ENCODE measurements at regions not wholly inside any gene's neighbourhood (a gene's known extent, or its start where the extent isn't known, plus 50 kb on each side); places are given as distances from the start of the nearest gene placed in this dataset.

GRCh38 chr5:152072091-152072490 is 147.4 kb upstream of the GLRA1 start:
- DNase-seq (ENCODE audit: extremely low spot score, unreplicated experiment) = no peak
- no peaks in the 10 kb centered on the region for H3K4me1 Mint-ChIP-seq (ENCODE audit: unreplicated experiment)
- no peaks in the 10 kb centered on the region for H3K9me3 Mint-ChIP-seq (ENCODE audit: unreplicated experiment)
- H3K27me3 Mint-ChIP-seq (ENCODE audit: unreplicated experiment) = peaks cover 5% of the 10 kb centered on the region
- no peak overlapping the region for H3K4me3 Mint-ChIP-seq (ENCODE audit: unreplicated experiment)
- H3K27ac Mint-ChIP-seq (ENCODE audit: unreplicated experiment) = no peak overlapping the region
- TF ChIP-seq CTCF (IDR thresholded peaks at IDR 0.05) = no peak
- H3K36me3 Mint-ChIP-seq (ENCODE audit: unreplicated experiment) = no peaks in the 10 kb centered on the region

GRCh38 chr5:152070591-152070990 is 145.9 kb upstream of the GLRA1 start:
- Mint-ChIP-seq H3K27ac (ENCODE audit: unreplicated experiment) (no peak overlapping the region), H3K27me3 (ENCODE audit: unreplicated experiment) (peaks cover 13% of the 10 kb centered on the region), H3K4me1 (ENCODE audit: unreplicated experiment) (no peaks in the 10 kb centered on the region), H3K36me3 (ENCODE audit: unreplicated experiment) (no peaks in the 10 kb centered on the region), H3K9me3 (ENCODE audit: unreplicated experiment) (no peaks in the 10 kb centered on the region), H3K4me3 (ENCODE audit: unreplicated experiment) (no peak overlapping the region)
- DNase-seq (ENCODE audit: extremely low spot score, unreplicated experiment) = no peak
- no peak for TF ChIP-seq CTCF (IDR thresholded peaks at IDR 0.05)

GRCh38 chr5:152066784-152067183 is 142.1 kb upstream of the GLRA1 start:
- Mint-ChIP-seq H3K27me3 (ENCODE audit: unreplicated experiment) (peaks cover 11% of the 10 kb centered on the region), H3K27ac (ENCODE audit: unreplicated experiment) (no peak overlapping the region), H3K36me3 (ENCODE audit: unreplicated experiment) (no peaks in the 10 kb centered on the region), H3K4me3 (ENCODE audit: unreplicated experiment) (no peak overlapping the region), H3K4me1 (ENCODE audit: unreplicated experiment) (no peaks in the 10 kb centered on the region), H3K9me3 (ENCODE audit: unreplicated experiment) (no peaks in the 10 kb centered on the region)
- no peak for DNase-seq (ENCODE audit: extremely low spot score, unreplicated experiment)
- no peak for TF ChIP-seq CTCF (IDR thresholded peaks at IDR 0.05)

- no peaks in the 10 kb centered on the region for H3K4me1 Mint-ChIP-seq (ENCODE audit: unreplicated experiment)
- H3K27me3 Mint-ChIP-seq (ENCODE audit: unreplicated experiment) = peaks cover 8% of the 10 kb centered on the region
- TF ChIP-seq CTCF (IDR thresholded peaks at IDR 0.05) = no peak
- no peak overlapping the region for H3K27ac Mint-ChIP-seq (ENCODE audit: unreplicated experiment)
- H3K9me3 Mint-ChIP-seq (ENCODE audit: unreplicated experiment) = no peaks in the 10 kb centered on the region
- H3K4me3 Mint-ChIP-seq (ENCODE audit: unreplicated experiment) = no peak overlapping the region
- no peak for DNase-seq (ENCODE audit: extremely low spot score, unreplicated experiment)
- H3K36me3 Mint-ChIP-seq (ENCODE audit: unreplicated experiment) = no peaks in the 10 kb centered on the region
These were observed 138.4 kb upstream of the GLRA1 start for GRCh38 chr5:152063004-152063403.

- no peak overlapping the region for H3K27ac Mint-ChIP-seq (ENCODE audit: unreplicated experiment)
- no peaks in the 10 kb centered on the region for H3K9me3 Mint-ChIP-seq (ENCODE audit: unreplicated experiment)
- peaks cover 2% of the 10 kb centered on the region for H3K27me3 Mint-ChIP-seq (ENCODE audit: unreplicated experiment)
- H3K36me3 Mint-ChIP-seq (ENCODE audit: unreplicated experiment) = no peaks in the 10 kb centered on the region
- no peak for DNase-seq (ENCODE audit: extremely low spot score, unreplicated experiment)
- no peaks in the 10 kb centered on the region for H3K4me1 Mint-ChIP-seq (ENCODE audit: unreplicated experiment)
- TF ChIP-seq CTCF (IDR thresholded peaks at IDR 0.05) = no peak
- no peak overlapping the region for H3K4me3 Mint-ChIP-seq (ENCODE audit: unreplicated experiment)
These were observed 136.4 kb upstream of the GLRA1 start for GRCh38 chr5:152061095-152061494.

Measured in osteocyte (in vitro differentiated cells).